Endodermal cell (in vitro differentiated cells): ENCODE measurements at regions not wholly inside any gene's neighbourhood (a gene's known extent, or its start where the extent isn't known, plus 50 kb on each side); places are given as distances from the start of the nearest gene placed in this dataset.
"Not testable (repeated sequence)": the region's sequence is repeated elsewhere in the genome, so short reads cannot be mapped to it uniquely, and the experiment has no call there.

Experiments
- DNase-seq: peaks from one replicate; pipeline ENCODE4 v3.0.0-alpha.2; 2017
- H3K27ac ChIP-seq: 2 replicates; pipeline ENCODE4 v1.5.1; 2013; ENCODE audit warnings: mild to moderate bottlenecking, low read depth, low read length, moderate library complexity
- H3K27me3 ChIP-seq: 2 replicates; pipeline ENCODE4 v1.6.1; 2013; ENCODE audit warnings: mild to moderate bottlenecking, low read length, moderate library complexity; ENCODE audit not compliant: insufficient read depth, control insufficient read depth, poor library complexity, severe bottlenecking
- H3K36me3 ChIP-seq: 2 replicates; pipeline ENCODE4 v1.7.0; 2013; ENCODE audit warnings: mild to moderate bottlenecking, low read length, moderate library complexity; ENCODE audit not compliant: control insufficient read depth, insufficient read depth
- H3K4me1 ChIP-seq: one replicate; pipeline ENCODE4 v1.7.0; 2013; ENCODE audit warnings: low read length; ENCODE audit not compliant: control insufficient read depth, insufficient read depth
- H3K4me3 ChIP-seq: 2 replicates; pipeline ENCODE4 v1.5.1; 2013; ENCODE audit warnings: mild to moderate bottlenecking, low read length, moderate library complexity
- H3K9ac ChIP-seq: 2 replicates; pipeline ENCODE4 v1.6.1; 2013; ENCODE audit warnings: mild to moderate bottlenecking, low read length, moderate library complexity; ENCODE audit not compliant: poor library complexity, severe bottlenecking; ENCODE audit errors: extremely low read depth
- H3K9me3 ChIP-seq: 2 replicates; pipeline ENCODE4 v1.6.1; 2013; ENCODE audit warnings: mild to moderate bottlenecking, low read length, moderate library complexity; ENCODE audit not compliant: control insufficient read depth
- H3K27ac Mint-ChIP-seq: 2 replicates; pipeline ENCODE4 v1.8.0; 2020; ENCODE audit warnings: mixed read lengths
- H3K27me3 Mint-ChIP-seq: 2 replicates; pipeline ENCODE4 v1.8.0; 2021; ENCODE audit warnings: mild to moderate bottlenecking, mixed read lengths; ENCODE audit not compliant: insufficient read depth
- H3K36me3 Mint-ChIP-seq: 2 replicates; pipeline ENCODE4 v1.8.0; 2020; ENCODE audit warnings: low read depth, mixed read lengths
- H3K4me1 Mint-ChIP-seq: 2 replicates; pipeline ENCODE4 v1.8.0; 2020; ENCODE audit warnings: mixed read lengths
- H3K4me3 Mint-ChIP-seq: 2 replicates; pipeline ENCODE4 v1.8.0; 2020; ENCODE audit warnings: mild to moderate bottlenecking, moderate library complexity, mixed read lengths
- H3K9me3 Mint-ChIP-seq: 2 replicates; pipeline ENCODE4 v1.8.0; 2020; ENCODE audit warnings: mild to moderate bottlenecking, mixed read lengths
- CTCF ChIP-seq: fragments of 200-600 bp; sonication (generic); conservative IDR thresholded peaks from 2 replicates; pipeline ENCODE4 v1.5.0; 2021; ENCODE audit warnings: antibody characterized with exemption, mild to moderate bottlenecking
- WGBS, 2 experiments: methylation state at CpG; one replicate each; pipeline versions ENCODE4 v1.1.5 to v1.1.7; 2013; ENCODE audit warnings: missing lambda C conversion rate in 2 of 2, mixed read lengths in 1 of 2; ENCODE audit not compliant: insufficient coverage in 1 of 2, insufficient read length in 1 of 2; 5-methylcytosine and 5-hydroxymethylcytosine counted together

GRCh38 chr13:58488251-58488650 is 856.7 kb downstream of the PCDH17 start:
- no peak overlapping the region for H3K9ac ChIP-seq

DNA sequence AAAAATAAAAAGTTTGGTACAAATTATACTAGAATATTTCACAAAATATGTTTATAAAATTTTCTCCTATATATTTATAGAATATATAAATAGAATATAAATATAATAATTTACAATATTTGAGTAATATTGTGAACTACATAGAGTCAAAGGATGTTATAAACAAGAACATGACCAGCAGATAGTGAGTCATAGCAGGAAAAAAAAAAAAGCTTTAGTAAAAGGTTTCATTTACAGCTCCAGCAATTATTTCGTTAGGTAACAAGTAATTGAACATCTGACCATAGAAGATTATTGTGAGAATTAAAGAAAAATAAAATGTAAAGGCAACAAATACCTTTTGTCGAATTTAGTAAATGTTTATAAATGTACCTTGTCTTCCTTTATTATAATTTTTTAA is 864.1 kb downstream of the PCDH17 start:
- H3K36me3 Mint-ChIP-seq, result no peaks in the 10 kb centered on the region
- no peaks in the 10 kb centered on the region for H3K27me3 ChIP-seq
- no peak for DNase-seq
- WGBS, 2 experiments, result 100% methylated on average over 1 of the region's 2 CpGs; no CpG with 5 or more reads in 1 of the 2 experiments
- no peaks in the 10 kb centered on the region for H3K27me3 Mint-ChIP-seq
- no peak overlapping the region for H3K27ac Mint-ChIP-seq
- H3K4me3 ChIP-seq, result no peak overlapping the region
- TF ChIP-seq CTCF, result no peak
- H3K4me3 Mint-ChIP-seq, result no peak overlapping the region
- no peaks in the 10 kb centered on the region for H3K4me1 ChIP-seq
- no peaks in the 10 kb centered on the region for H3K4me1 Mint-ChIP-seq
- H3K9me3 ChIP-seq, result no peaks in the 10 kb centered on the region
- H3K36me3 ChIP-seq, result no peaks in the 10 kb centered on the region
- H3K9me3 Mint-ChIP-seq, result no peaks in the 10 kb centered on the region
- no peak overlapping the region for H3K27ac ChIP-seq
- no peak overlapping the region for H3K9ac ChIP-seq

More at GRCh38 chr13:58488251-58488650, 856.7 kb downstream of the PCDH17 start:
- Mint-ChIP-seq H3K27ac (no peak overlapping the region), H3K36me3 (no peaks in the 10 kb centered on the region), H3K27me3 (no peaks in the 10 kb centered on the region), H3K4me3 (no peak overlapping the region), H3K9me3 (no peaks in the 10 kb centered on the region), H3K4me1 (peaks cover 5% of the 10 kb centered on the region)
- Histone ChIP-seq H3K36me3 (no peaks in the 10 kb centered on the region), H3K4me3 (no peak overlapping the region), H3K4me1 (no peaks in the 10 kb centered on the region), H3K9me3 (no peaks in the 10 kb centered on the region), H3K27me3 (no peaks in the 10 kb centered on the region), H3K27ac (no peak overlapping the region)
- 86 to 92% methylated on average over 4 to 5 of the region's 5 CpGs for WGBS, 2 experiments
- no peak for TF ChIP-seq CTCF
- DNase-seq, result peak; percentile 69

DNA sequence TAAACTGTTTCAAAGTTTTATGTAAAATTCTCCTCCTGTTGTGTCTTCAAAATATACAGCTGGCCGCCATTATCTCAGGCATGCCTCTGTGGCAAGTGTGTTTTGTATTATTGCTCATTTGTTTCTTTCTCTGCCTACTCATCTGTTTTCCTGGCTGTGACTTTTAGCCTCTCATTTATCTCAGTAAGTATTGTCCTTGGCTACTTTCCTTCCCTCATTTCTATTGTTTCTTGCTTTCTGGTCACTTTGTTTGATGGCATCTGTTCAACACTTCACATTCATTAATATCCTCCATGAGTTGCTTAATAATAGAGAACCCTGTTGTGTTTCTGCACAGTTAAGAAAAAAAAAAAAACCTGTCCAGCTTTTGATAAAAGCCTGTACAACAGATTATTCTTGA is 869.4 kb downstream of the PCDH17 start:
- peaks cover under 1% of the 10 kb centered on the region for H3K9me3 ChIP-seq
- Mint-ChIP-seq H3K27me3 (no peaks in the 10 kb centered on the region), H3K36me3 (peaks cover 4% of the 10 kb centered on the region), H3K4me3 (no peak overlapping the region), H3K9me3 (peaks cover 25% of the 10 kb centered on the region), H3K4me1 (no peaks in the 10 kb centered on the region), H3K27ac (no peak overlapping the region)
- no peaks in the 10 kb centered on the region for H3K27me3 ChIP-seq
- no peak overlapping the region for H3K9ac ChIP-seq
- no peak overlapping the region for H3K4me3 ChIP-seq
- WGBS, 2 experiments, result 91% methylated on average over 1 of the region's 1 CpG; no CpG with 5 or more reads in 1 of the 2 experiments
- H3K36me3 ChIP-seq, result no peaks in the 10 kb centered on the region
- no peak for DNase-seq
- peak overlapping the region; percentile 80 for H3K27ac ChIP-seq
- no peaks in the 10 kb centered on the region for H3K4me1 ChIP-seq
- no peak for TF ChIP-seq CTCF

GRCh38 chr13:58504202-58504700 is 872.7 kb downstream of the PCDH17 start:
- H3K4me3 Mint-ChIP-seq, H3K36me3 ChIP-seq, H3K27ac ChIP-seq, H3K9ac ChIP-seq, H3K4me1 Mint-ChIP-seq, DNase-seq, H3K4me3 ChIP-seq, H3K27ac Mint-ChIP-seq, H3K27me3 ChIP-seq, H3K4me1 ChIP-seq, H3K36me3 Mint-ChIP-seq, H3K27me3 Mint-ChIP-seq: not testable (repeated sequence)
- H3K9me3 ChIP-seq, result peaks cover 26% of the 10 kb centered on the region
- peaks cover 40% of the 10 kb centered on the region for H3K9me3 Mint-ChIP-seq
- WGBS, 2 experiments, result 95 to 98% methylated on average over 7 to 21 of the region's 21 CpGs

DNA sequence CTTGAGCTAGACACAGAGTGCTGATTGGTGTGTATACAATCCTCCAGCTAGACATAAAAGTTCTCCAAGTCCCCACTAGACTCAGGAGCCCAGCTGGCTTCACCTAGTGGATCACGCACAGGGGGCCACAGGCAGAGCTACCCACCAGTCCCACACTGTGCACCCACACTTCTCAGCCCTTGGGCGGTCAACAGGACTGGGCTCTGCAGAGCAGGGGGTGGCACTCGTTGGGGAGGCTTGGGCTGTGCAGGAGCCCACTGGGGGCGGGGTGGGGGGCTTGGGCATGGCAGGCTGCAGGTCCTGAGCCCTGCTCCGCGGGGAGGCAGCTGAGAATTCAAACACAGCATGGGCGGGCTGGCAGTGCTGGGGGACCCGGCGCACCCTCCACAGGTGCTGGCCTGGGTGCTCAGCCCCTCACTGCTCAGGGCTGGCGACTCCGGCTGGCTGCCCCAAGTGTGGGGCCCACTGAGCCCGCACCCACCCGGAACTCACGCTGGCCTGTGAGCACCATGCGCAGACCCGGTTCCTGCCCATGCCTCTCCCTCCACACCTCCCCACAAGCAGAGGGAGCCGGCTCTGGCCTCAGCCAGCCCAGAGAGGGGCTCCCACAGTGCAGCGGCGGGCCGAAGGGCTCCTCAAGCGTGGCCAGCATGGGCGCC is 873.8 kb downstream of the PCDH17 start:
- not testable (repeated sequence) for H3K36me3 ChIP-seq, H3K4me3 ChIP-seq, H3K4me1 Mint-ChIP-seq, H3K4me3 Mint-ChIP-seq, DNase-seq, H3K27ac Mint-ChIP-seq, H3K4me1 ChIP-seq, H3K27ac ChIP-seq, H3K27me3 Mint-ChIP-seq, H3K27me3 ChIP-seq, H3K9ac ChIP-seq, H3K36me3 Mint-ChIP-seq
- 97 to 100% methylated on average over 2 to 22 of the region's 22 CpGs for WGBS, 2 experiments
- peaks cover 36% of the 10 kb centered on the region for H3K9me3 ChIP-seq
- H3K9me3 Mint-ChIP-seq, result peaks cover 50% of the 10 kb centered on the region
